ENCODE measurements at regions not wholly inside any gene's neighbourhood (a gene's known extent, or its start where the extent isn't known, plus 50 kb on each side); places are given as distances from the start of the nearest gene placed in this dataset.

GRCh38 chr14:40694023-40694422 is 912.7 kb upstream of the LRFN5 start:
- intact Hi-C loops (cut with micrococcal nuclease), result no loop called here

More at GRCh38 chr14:40694023-40694422, 912.7 kb upstream of the LRFN5 start:
- no TSS peak for BruUV-seq (replicated peaks)
- Histone ChIP-seq H3K4me1 (ENCODE audit: control insufficient read depth in 1 of 2, insufficient read depth in 2 of 2, low read length in 2 of 2) (no peaks in the 10 kb centered on the region), H3K4me2 (ENCODE audit: low read length) (no peak overlapping the region), H3K27ac (ENCODE audit: low read depth, low read length) (no peak overlapping the region), H3K4me3 (replicated peaks in 1 of 2; ENCODE audit: low read depth in 1 of 2, low read length in 2 of 2) (no peak overlapping the region), H3K9me3 (ENCODE audit: control insufficient read depth in 1 of 2, insufficient read depth in 1 of 2, low read depth in 1 of 2, low read length in 2 of 2) (no peaks in the 10 kb centered on the region), H3K9me2 (ENCODE audit: insufficient read depth) (no peaks in the 10 kb centered on the region), H3K36me3 (ENCODE audit: control insufficient read depth in 1 of 2, insufficient read depth in 2 of 2, low read length in 2 of 2) (no peaks in the 10 kb centered on the region), H4K20me1 (ENCODE audit: insufficient read depth) (no peaks in the 10 kb centered on the region), H3K9ac (ENCODE audit: low read length) (no peak overlapping the region), H3K79me2 (ENCODE audit: insufficient read depth, low read length) (no peaks in the 10 kb centered on the region), H2AFZ (ENCODE audit: low read depth, low read length, poor library complexity, severe bottlenecking) (no peak overlapping the region), H3K27me3 (ENCODE audit: insufficient read depth, low read length) (no peaks in the 10 kb centered on the region)
- RAD21 ChIA-PET (ENCODE audit: low non-redundant PET in 1 of 2, low total read pairs in 2 of 2, uncharacterized antibody in 2 of 2, unreplicated experiment in 2 of 2), result no interaction called here
- POLR2A ChIA-PET, result no interaction called here
- ATAC-seq (no peak), DNase-seq (ENCODE audit: low read depth, low spot score) (no peak)
- no peak for TF ChIP-seq TCF7L2 (IDR thresholded peaks at IDR 0.05; ENCODE audit: borderline replicate concordance, extremely low read depth, insufficient read depth, insufficient read length)
- no peak for TF ChIP-seq SRF (IDR thresholded peaks at IDR 0.05; ENCODE audit: low read depth)
- TF ChIP-seq JUND (IDR thresholded peaks at IDR 0.05), result no peak
- TF ChIP-seq POLR2AphosphoS5 (IDR thresholded peaks at IDR 0.05; ENCODE audit: low read depth, low read length), result no peak
- TF ChIP-seq RAD21 (IDR thresholded peaks at IDR 0.05; ENCODE audit: low read depth), result no peak
- TF ChIP-seq ZBTB33 (IDR thresholded peaks at IDR 0.05; ENCODE audit: extremely low read depth, insufficient replicate concordance, low read length), result no peak
- TF ChIP-seq EZH2phosphoT487 (IDR thresholded peaks at IDR 0.05; ENCODE audit: borderline replicate concordance), result no peak
- TF ChIP-seq SIN3A (IDR thresholded peaks at IDR 0.05; ENCODE audit: low read depth), result no peak
- TF ChIP-seq ZNF274 (IDR thresholded peaks at IDR 0.05; ENCODE audit: low read depth, low read length), result no peak
- TF ChIP-seq EGR1 (IDR thresholded peaks at IDR 0.05; ENCODE audit: low read depth), result no peak
- no peak for TF ChIP-seq POLR2A (IDR thresholded peaks at IDR 0.05; ENCODE audit: borderline replicate concordance, extremely low read depth, insufficient read depth, insufficient read length)
- no peak for TF ChIP-seq REST (IDR thresholded peaks at IDR 0.05; ENCODE audit: low read depth)
- no peak for TF ChIP-seq MAX (IDR thresholded peaks at IDR 0.05)
- TF ChIP-seq EZH2 (IDR thresholded peaks at IDR 0.05), result no peak
- no peak for TF ChIP-seq YY1 (IDR thresholded peaks at IDR 0.05; ENCODE audit: extremely low read depth, insufficient replicate concordance, low read depth, low read length)
- CTCF ChIA-PET, result no interaction called here
